ENCODE measurements at regions not wholly inside any gene's neighbourhood (a gene's known extent, or its start where the extent isn't known, plus 50 kb on each side); places are given as distances from the start of the nearest gene placed in this dataset.

- TF ChIP-seq CTCF (conservative IDR thresholded peaks at IDR 0.05; ENCODE audit: low read length) = no peak
- TF ChIP-seq EZH2phosphoT487 (IDR thresholded peaks at IDR 0.05; ENCODE audit: borderline replicate concordance, low read depth, low read length) = no peak
These were observed 77.7 kb upstream of the TAS2R1 start for GRCh38 chr5:9707732-9708462.
